Neuron (in vitro differentiated cells): ENCODE measurements at regions not wholly inside any gene's neighbourhood (a gene's known extent, or its start where the extent isn't known, plus 50 kb on each side); places are given as distances from the start of the nearest gene placed in this dataset.
"Not testable (repeated sequence)": the region's sequence is repeated elsewhere in the genome, so short reads cannot be mapped to it uniquely, and the experiment has no call there.

ENCODE experiments used
- H2AFZ ChIP-seq: one replicate; pipeline ENCODE4 v1.6.1; 2013; ENCODE audit warnings: low read depth, mild to moderate bottlenecking, inconsistent platforms, low read length, moderate library complexity
- H3K27me3 ChIP-seq: one replicate; pipeline ENCODE4 v1.6.1; 2013; ENCODE audit warnings: low read length; ENCODE audit not compliant: insufficient read depth
- H3K36me3 ChIP-seq: one replicate; pipeline ENCODE4 v1.6.1; 2013; ENCODE audit warnings: low read length; ENCODE audit not compliant: insufficient read depth
- H3K4me1 ChIP-seq: one replicate; pipeline ENCODE4 v1.6.1; 2013; ENCODE audit warnings: low read length; ENCODE audit not compliant: insufficient read depth
- H3K4me3 ChIP-seq: 2 replicates; pipeline ENCODE4 v1.5.1; 2013; ENCODE audit warnings: mild to moderate bottlenecking, low read length, moderate library complexity
- H3K9me3 ChIP-seq: one replicate; pipeline ENCODE4 v1.6.1; 2013; ENCODE audit warnings: low read length

GRCh38 chr4:187865914-187866313 lies 129.7 kb upstream of the ZFP42 start:
- H3K4me3 ChIP-seq, result no peak overlapping the region
- no peaks in the 10 kb centered on the region for H3K4me1 ChIP-seq
- no peak overlapping the region for H2AFZ ChIP-seq
- H3K9me3 ChIP-seq, result no peaks in the 10 kb centered on the region
- H3K27me3 ChIP-seq, result no peaks in the 10 kb centered on the region
- H3K36me3 ChIP-seq, result no peaks in the 10 kb centered on the region

DNA sequence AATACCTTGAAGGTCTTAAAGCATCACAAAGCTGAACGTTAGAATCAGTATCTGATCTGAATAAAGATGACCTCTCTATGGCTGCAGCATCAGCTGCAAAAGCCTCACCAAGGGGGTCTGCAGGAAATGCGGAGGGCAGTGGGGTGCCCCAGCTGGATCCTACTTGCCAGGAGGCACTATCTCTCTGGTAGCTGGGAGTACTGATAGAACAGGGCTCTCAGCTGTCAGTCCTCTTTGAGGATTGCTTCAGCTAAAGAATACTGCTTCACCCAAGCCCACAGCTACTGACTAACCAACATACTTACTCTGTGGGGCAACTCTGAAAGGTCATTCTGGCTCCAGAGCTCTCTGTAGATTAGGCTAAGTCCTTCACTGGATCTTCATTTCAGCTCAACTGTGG lies 112.5 kb upstream of the ZFP42 start:
- Histone ChIP-seq H3K9me3 (no peaks in the 10 kb centered on the region), H2AFZ (no peak overlapping the region), H3K4me1 (no peaks in the 10 kb centered on the region), H3K4me3 (no peak overlapping the region), H3K36me3 (no peaks in the 10 kb centered on the region), H3K27me3 (no peaks in the 10 kb centered on the region)

DNA sequence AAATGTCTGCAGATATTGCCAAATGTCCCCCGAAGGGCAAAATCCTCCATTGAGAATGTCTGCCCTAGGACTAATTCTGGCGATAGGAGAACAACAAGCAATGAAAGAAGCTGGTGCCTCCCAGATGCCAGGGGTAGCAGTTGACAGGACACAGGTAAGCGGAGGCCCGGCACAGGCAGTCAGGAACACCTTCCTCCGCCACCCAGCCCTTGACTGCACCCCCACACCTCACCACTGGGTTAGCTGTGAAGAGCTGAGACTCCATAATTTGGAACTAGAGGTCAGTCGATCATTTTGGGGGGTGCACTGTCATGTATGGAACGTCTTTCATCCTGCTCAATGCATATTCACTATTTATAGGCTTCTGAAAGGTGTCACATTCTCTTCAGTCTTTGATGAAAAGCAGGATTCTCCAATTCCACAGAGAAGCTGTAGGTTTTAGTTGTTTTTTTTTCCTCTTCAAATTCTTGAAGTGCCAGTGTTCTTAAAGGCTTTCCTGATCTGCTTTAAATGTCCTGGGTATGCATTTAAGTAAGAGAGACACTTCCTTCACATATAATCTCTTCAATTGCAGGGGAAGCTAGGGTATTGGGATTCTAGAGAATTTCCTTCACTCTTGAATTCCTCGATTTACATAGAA lies 111.6 kb upstream of the ZFP42 start:
- Histone ChIP-seq H3K36me3 (no peaks in the 10 kb centered on the region), H3K4me1 (no peaks in the 10 kb centered on the region), H3K27me3 (no peaks in the 10 kb centered on the region), H3K4me3 (no peak overlapping the region), H2AFZ (no peak overlapping the region), H3K9me3 (no peaks in the 10 kb centered on the region)

DNA sequence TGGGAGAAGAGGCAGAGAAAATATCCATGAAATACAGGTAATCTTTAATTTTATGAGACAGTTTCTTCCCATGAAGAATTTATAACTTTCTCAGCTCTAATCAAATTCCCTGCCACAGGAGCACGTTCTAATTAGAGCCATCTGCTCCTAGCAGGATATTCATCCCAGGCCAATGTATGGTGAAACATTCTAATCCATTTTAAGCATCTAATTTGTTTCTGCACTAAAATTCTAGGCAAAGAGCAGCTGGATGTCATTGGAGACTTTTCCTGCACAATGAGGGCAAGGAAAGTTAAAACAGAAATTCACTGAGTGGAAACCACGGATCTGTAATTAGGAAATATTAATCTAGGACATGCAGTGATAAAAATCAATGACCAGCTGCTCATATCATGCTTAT lies 107.7 kb upstream of the ZFP42 start:
- H3K4me1 ChIP-seq, result no peaks in the 10 kb centered on the region

GRCh38 chr4:187889651-187890050 lies 105.9 kb upstream of the ZFP42 start:
- H3K9me3 ChIP-seq, result no peaks in the 10 kb centered on the region
- no peak overlapping the region for H3K4me3 ChIP-seq
- H2AFZ ChIP-seq, result no peak overlapping the region
- no peaks in the 10 kb centered on the region for H3K4me1 ChIP-seq
- no peaks in the 10 kb centered on the region for H3K27me3 ChIP-seq
- H3K36me3 ChIP-seq, result no peaks in the 10 kb centered on the region

More for the DNA sequence above, 107.7 kb upstream of the ZFP42 start:
- H3K36me3 ChIP-seq, result no peaks in the 10 kb centered on the region
- H3K27me3 ChIP-seq, result no peaks in the 10 kb centered on the region
- no peaks in the 10 kb centered on the region for H3K9me3 ChIP-seq
- no peak overlapping the region for H2AFZ ChIP-seq
- H3K4me3 ChIP-seq, result no peak overlapping the region

- Histone ChIP-seq H3K36me3 (no peaks in the 10 kb centered on the region), H3K27me3 (no peaks in the 10 kb centered on the region), H2AFZ (no peak overlapping the region), H3K4me3 (no peak overlapping the region), H3K9me3 (no peaks in the 10 kb centered on the region), H3K4me1 (no peaks in the 10 kb centered on the region)
Observed at GRCh38 chr4:187893418-187893817, 102.2 kb upstream of the ZFP42 start.

GRCh38 chr4:187903106-187903505 lies 92.5 kb upstream of the ZFP42 start:
- H2AFZ ChIP-seq, result no peak overlapping the region
- H3K27me3 ChIP-seq, result no peaks in the 10 kb centered on the region
- H3K4me1 ChIP-seq, result no peaks in the 10 kb centered on the region
- H3K4me3 ChIP-seq, result no peak overlapping the region
- H3K36me3 ChIP-seq, result no peaks in the 10 kb centered on the region
- H3K9me3 ChIP-seq, result no peaks in the 10 kb centered on the region

- no peak overlapping the region for H2AFZ ChIP-seq
- H3K27me3 ChIP-seq, result no peaks in the 10 kb centered on the region
- H3K4me3 ChIP-seq, result no peak overlapping the region
- H3K9me3 ChIP-seq, result no peaks in the 10 kb centered on the region
- H3K36me3 ChIP-seq, result no peaks in the 10 kb centered on the region
- no peaks in the 10 kb centered on the region for H3K4me1 ChIP-seq
Observed at GRCh38 chr4:187903700-187904099, 91.9 kb upstream of the ZFP42 start.

DNA sequence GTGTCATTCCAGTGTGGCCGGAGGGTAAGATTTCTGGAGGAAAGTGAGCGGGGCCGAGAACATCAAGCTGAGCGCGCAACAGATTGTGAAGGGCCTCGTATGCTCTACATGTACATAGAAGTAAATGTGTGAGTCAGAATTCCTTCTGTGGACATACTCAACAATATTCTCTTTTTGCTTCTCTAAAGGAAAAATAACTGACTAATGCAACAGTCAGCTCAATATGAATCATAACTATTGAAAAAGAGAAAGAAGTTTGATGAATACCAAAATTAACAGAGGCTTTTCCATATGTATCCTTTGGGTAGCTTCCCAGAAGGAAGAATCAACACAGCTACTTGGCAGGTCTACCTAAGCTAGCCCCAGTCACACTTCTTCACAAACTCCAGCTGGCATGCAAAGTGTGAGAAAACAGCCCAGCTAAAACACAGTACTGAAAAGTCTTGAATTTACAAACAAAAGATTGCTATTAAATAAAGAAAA lies 87.5 kb upstream of the ZFP42 start:
- no peak overlapping the region for H2AFZ ChIP-seq
- H3K9me3 ChIP-seq, result no peaks in the 10 kb centered on the region
- no peaks in the 10 kb centered on the region for H3K4me1 ChIP-seq
- H3K36me3 ChIP-seq, result no peaks in the 10 kb centered on the region
- no peak overlapping the region for H3K4me3 ChIP-seq
- no peaks in the 10 kb centered on the region for H3K27me3 ChIP-seq

GRCh38 chr4:187908731-187909130 lies 86.8 kb upstream of the ZFP42 start:
- no peaks in the 10 kb centered on the region for H3K27me3 ChIP-seq
- H2AFZ ChIP-seq, result no peak overlapping the region
- no peak overlapping the region for H3K4me3 ChIP-seq
- no peaks in the 10 kb centered on the region for H3K9me3 ChIP-seq
- no peaks in the 10 kb centered on the region for H3K36me3 ChIP-seq
- no peaks in the 10 kb centered on the region for H3K4me1 ChIP-seq

DNA sequence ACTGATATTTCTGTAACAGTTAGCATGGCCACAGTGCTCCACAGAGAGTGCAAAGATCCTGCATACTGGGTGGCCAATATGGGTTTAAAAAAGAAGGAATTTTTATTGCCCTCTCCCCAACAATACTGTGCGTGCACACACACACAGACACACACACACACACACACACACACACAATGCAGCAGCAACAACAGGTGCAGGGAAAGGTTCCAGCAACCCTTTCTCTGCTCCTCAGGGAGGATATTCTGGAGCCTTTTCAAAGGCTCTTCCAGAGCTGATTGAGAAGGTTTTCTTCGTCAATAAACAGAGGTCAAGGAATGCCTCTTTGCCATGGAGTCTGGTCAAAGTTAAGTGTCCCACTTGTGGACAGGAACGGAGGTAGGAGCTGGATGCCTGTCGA lies 84.8 kb upstream of the ZFP42 start:
- Histone ChIP-seq H3K9me3 (no peaks in the 10 kb centered on the region), H3K27me3 (no peaks in the 10 kb centered on the region), H3K4me3 (no peak overlapping the region), H3K4me1 (no peaks in the 10 kb centered on the region), H2AFZ (no peak overlapping the region), H3K36me3 (no peaks in the 10 kb centered on the region)

- not testable (repeated sequence) for H3K9me3 ChIP-seq, H2AFZ ChIP-seq, H3K27me3 ChIP-seq, H3K4me1 ChIP-seq, H3K36me3 ChIP-seq, H3K4me3 ChIP-seq
Observed at GRCh38 chr4:187915406-187915805, 80.2 kb upstream of the ZFP42 start.

DNA sequence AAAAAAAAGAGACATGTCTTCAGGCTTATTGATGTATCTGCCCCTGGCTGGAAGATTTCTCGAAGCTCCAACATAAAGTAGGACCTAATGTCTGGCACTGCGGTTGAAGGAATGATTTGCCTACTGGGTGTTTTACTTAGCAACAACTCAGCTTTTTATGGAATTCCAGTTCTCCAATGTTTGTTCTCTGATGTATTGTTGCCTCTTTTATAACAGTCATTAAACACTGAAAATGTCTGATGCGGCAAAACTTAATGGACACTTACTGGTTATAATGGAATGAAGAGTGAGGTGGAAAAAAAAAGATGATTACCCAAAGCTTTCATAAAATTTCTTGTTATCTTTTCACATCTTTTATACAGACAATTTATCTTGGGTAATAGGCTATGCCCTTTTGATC lies 75.6 kb upstream of the ZFP42 start:
- H3K9me3 ChIP-seq, result no peaks in the 10 kb centered on the region
- H3K36me3 ChIP-seq, result no peaks in the 10 kb centered on the region
- no peaks in the 10 kb centered on the region for H3K27me3 ChIP-seq
- H2AFZ ChIP-seq, result no peak overlapping the region
- H3K4me1 ChIP-seq, result no peaks in the 10 kb centered on the region
- H3K4me3 ChIP-seq, result no peak overlapping the region

- Histone ChIP-seq H3K27me3 (no peaks in the 10 kb centered on the region), H3K36me3 (no peaks in the 10 kb centered on the region), H3K4me1 (no peaks in the 10 kb centered on the region), H3K4me3 (no peak overlapping the region), H3K9me3 (no peaks in the 10 kb centered on the region), H2AFZ (no peak overlapping the region)
Observed at GRCh38 chr4:187921946-187922623, 73.5 kb upstream of the ZFP42 start.
